ENCODE measurements at regions not wholly inside any gene's neighbourhood (a gene's known extent, or its start where the extent isn't known, plus 50 kb on each side); places are given as distances from the start of the nearest gene placed in this dataset.

DNA sequence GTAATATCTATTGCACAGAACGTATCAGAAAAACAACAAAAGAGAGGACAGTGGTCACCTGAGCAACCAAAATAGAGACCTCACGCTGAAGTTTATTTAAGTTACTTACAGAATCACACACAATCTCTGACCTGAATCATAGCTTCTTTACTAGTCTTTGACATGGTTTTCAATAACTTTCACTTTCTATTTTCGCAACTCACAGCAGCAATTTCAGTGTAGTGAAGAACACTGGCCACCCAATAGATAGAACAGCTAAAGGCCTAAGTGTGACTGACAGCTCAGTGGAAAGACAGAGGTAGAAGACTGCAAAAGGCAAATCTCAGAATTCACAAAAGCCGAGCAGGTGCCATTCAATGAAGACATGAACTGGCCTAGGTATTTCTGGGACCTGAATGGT lies 435.6 kb upstream of the CHRM3 start:
- DNase-seq (ENCODE audit: low read depth) = no peak
- TF ChIP-seq, protein P1, sequence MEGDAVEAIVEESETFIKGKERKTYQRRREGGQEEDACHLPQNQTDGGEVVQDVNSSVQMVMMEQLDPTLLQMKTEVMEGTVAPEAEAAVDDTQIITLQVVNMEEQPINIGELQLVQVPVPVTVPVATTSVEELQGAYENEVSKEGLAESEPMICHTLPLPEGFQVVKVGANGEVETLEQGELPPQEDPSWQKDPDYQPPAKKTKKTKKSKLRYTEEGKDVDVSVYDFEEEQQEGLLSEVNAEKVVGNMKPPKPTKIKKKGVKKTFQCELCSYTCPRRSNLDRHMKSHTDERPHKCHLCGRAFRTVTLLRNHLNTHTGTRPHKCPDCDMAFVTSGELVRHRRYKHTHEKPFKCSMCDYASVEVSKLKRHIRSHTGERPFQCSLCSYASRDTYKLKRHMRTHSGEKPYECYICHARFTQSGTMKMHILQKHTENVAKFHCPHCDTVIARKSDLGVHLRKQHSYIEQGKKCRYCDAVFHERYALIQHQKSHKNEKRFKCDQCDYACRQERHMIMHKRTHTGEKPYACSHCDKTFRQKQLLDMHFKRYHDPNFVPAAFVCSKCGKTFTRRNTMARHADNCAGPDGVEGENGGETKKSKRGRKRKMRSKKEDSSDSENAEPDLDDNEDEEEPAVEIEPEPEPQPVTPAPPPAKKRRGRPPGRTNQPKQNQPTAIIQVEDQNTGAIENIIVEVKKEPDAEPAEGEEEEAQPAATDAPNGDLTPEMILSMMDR (IDR thresholded peaks at IDR 0.05; ENCODE audit: control insufficient read depth, extremely low read depth, insufficient read depth) = no peak
- no peak overlapping the region for H3K4me3 ChIP-seq (ENCODE audit: low read depth, low read length)

DNA sequence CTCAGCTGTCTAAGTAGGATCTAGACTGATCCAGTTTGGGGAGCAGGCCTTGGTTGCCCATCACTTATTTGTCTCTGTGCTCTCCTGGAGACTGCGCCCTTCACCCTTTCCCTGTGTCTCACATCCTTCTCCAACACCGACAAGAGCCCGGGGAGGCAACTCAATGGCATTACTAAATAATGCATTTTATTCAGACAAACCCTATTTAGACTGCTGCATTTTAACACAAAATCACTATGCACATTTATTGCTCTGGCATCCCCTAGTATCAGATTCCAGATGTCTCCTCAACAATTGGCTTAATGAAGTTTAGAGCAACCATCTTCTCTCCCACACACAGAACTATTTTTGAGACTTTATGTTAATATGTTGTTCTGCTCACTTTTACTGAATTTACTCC lies 436.4 kb upstream of the CHRM3 start:
- TF ChIP-seq, protein P1 (IDR thresholded peaks at IDR 0.05; ENCODE audit: control insufficient read depth, extremely low read depth, insufficient read depth) = no peak
- H3K4me3 ChIP-seq (ENCODE audit: low read depth, low read length) = no peak overlapping the region
- no peak for DNase-seq (ENCODE audit: low read depth)

DNA sequence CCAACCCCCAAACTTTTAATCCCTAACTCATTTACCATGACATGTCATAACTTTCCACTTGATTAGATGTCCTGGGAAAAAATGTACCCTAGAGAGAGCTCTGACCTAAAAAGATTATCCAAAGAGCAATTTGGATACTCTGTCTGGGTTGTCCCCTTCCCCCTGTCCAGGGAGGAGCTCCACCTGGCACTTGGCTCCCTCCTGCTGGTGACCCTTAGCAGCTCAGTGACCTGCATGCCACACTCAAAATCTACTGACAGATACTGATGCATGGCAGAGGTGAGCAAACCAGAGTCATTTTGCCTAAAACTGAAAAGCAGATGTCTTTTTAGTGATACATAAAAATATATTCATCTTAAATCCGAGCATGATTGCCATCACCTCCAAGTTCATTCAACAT lies 442.3 kb upstream of the CHRM3 start:
- no peak overlapping the region for H3K4me3 ChIP-seq (ENCODE audit: low read depth, low read length)
- DNase-seq (ENCODE audit: low read depth) = no peak
- TF ChIP-seq, protein P1 (IDR thresholded peaks at IDR 0.05; ENCODE audit: control insufficient read depth, extremely low read depth, insufficient read depth) = no peak

DNA sequence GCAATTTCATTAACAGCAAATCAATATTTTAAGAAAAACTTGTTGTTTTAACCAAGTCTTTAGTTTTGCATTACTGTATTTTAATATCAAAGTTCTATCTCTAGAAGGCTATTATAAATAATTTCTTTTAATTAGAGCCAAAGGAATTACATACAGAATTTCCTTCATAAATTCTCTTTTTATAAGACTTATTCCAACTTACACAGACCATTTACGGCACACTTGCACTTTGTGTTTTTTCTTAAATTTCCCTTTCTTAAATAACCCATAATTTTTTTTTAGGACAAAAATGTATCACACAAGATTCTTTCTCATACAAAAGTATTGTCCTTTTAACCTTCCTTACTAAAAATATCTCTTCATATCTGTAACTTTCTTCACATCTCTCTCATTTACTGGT lies 458.5 kb upstream of the CHRM3 start:
- H3K4me3 ChIP-seq (ENCODE audit: low read depth, low read length) = no peak overlapping the region
- TF ChIP-seq, protein P1 (IDR thresholded peaks at IDR 0.05; ENCODE audit: control insufficient read depth, extremely low read depth, insufficient read depth) = no peak
- DNase-seq (ENCODE audit: low read depth) = no peak

DNA sequence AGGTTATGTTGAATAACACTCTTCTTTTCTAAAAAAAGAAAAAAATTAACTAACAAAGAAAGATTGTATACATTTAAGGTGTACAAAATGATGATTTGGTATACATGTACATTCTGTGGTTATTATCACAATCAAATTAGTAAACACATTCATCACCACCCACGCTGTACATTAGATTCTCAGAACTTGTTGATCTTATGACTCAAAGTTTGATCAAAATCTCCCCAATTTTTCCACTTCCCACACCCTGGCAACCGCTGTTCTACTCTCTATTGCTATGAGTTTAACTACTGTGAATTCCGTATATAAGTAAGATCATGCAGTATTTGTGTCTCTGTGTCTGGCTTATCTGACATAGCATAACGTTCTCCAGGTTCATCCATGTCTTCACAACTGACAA lies 469.5 kb upstream of the CHRM3 start:
- no peak for DNase-seq (ENCODE audit: low read depth)
- no peak overlapping the region for H3K4me3 ChIP-seq (ENCODE audit: low read depth, low read length)
- TF ChIP-seq, protein P1 (IDR thresholded peaks at IDR 0.05; ENCODE audit: control insufficient read depth, extremely low read depth, insufficient read depth) = no peak

DNA sequence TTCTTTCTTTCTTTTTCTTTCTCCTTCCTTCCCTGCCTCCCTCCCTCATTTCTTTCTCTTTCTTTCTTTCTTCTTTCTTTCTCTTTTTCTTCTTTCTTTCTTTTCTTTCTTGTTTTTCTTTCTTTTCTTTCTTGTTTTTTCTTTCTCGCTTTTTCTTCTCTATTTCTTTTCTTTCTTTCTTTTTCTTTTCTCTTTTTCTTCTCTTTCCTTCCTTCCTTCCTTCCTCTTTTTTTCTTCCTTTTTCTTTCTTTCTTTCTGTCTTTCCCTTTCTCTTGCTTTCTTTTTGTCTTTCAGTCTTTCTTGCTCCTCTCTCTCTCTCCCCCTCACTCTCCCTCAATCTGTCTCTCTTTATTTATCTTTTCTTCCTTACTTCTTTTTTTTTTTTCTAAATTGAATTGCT lies 472.0 kb upstream of the CHRM3 start:
- no peak overlapping the region for H3K4me3 ChIP-seq (ENCODE audit: low read depth, low read length)
- TF ChIP-seq, protein P1 (IDR thresholded peaks at IDR 0.05; ENCODE audit: control insufficient read depth, extremely low read depth, insufficient read depth) = no peak
- no peak for DNase-seq (ENCODE audit: low read depth)

DNA sequence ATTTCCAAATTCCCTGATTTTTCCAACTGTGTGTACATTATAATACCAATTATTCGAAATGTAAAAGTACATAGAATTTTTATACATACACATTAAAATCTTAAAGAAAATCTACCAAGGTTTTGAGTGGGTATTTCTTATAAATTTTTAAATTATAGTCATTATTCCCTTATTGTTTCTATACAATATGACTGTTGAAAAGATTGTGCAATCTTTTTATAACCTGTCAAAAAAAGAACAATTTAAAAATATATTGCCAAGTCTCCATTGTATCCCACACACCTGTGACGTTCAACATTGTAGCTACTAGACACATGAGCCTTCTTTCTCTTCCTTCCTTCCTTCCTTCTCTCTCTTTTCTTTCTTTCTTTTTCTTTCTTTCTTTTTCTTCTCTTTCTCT lies 473.2 kb upstream of the CHRM3 start:
- TF ChIP-seq, protein P1 (IDR thresholded peaks at IDR 0.05; ENCODE audit: control insufficient read depth, extremely low read depth, insufficient read depth) = no peak
- no peak for DNase-seq (ENCODE audit: low read depth)

More for the DNA sequence above, 473.2 kb upstream of the CHRM3 start:
- no peak overlapping the region for H3K4me3 ChIP-seq (ENCODE audit: low read depth, low read length)
